ENCODE measurements at regions not wholly inside any gene's neighbourhood (a gene's known extent, or its start where the extent isn't known, plus 50 kb on each side); places are given as distances from the start of the nearest gene placed in this dataset.

- no peak for DNase-seq
Observed at GRCh38 chr7:46146454-46147255, 225.6 kb upstream of the IGFBP3 start.

- DNase-seq: no peak
Observed at GRCh38 chr7:46145412-46145811, 224.3 kb upstream of the IGFBP3 start.

- DNase-seq: no peak
Observed at GRCh38 chr7:46143949-46144917, 223.2 kb upstream of the IGFBP3 start.

DNA sequence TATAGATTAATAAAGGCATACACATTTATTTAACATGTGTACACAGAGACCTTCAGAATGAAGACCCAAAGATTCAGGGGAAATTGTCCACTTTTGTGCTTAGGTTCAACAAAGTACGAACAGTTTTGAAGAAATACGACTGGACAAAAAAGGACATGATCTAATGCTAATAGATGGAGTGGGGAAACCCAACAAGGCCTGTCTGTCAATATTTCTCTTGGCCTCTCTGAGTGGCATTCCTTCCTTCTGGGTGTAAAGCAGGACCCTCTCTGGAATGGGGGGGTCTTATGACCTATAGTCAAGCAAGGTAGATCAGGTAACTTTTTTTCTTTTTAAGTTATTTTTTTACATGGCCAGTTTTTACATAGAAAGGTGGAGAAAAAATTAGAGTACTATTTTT, 222.3 kb upstream of the IGFBP3 start:
- DNase-seq: no peak

DNA sequence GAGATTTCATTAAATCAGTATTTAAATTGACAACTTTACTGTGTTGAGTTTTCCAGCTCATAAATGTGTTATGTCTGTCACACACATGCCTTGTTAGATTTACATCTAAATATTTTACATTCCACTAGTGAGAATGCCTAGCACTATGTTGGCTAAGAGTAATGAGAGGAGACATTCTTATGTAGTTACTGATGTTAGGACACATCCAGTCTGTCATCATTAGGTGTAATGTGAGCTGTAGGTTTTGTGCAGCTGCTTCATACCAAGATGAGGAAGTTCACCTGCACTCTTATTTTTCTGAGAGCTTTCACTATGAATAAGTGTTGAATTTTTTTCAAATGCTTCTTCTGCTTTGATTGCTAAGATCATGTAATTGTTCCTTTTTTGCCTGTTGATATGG, 218.0 kb upstream of the IGFBP3 start:
- no peak for DNase-seq

GRCh38 chr7:46137725-46138124, 216.7 kb upstream of the IGFBP3 start:
- DNase-seq: no peak

GRCh38 chr7:46135557-46135956, 214.5 kb upstream of the IGFBP3 start:
- DNase-seq: no peak

DNA sequence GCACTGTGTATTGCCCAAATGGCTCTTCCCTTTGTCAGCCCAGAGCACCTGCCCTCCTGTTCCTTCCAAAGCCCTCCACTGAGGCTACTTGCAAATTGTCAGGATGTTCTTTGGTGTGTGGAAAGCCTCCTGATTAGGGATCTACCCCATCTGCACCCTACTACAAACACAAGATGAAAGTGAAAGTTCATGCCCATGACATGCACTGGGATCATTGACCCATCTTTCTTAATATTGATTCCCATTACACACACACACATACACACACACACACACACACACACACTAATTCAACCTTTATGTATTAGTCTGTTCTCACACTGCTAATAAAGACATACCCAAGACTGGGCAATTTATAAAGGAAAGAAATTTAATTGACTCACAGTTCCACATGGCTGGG, 213.7 kb upstream of the IGFBP3 start:
- DNase-seq: no peak

DNA sequence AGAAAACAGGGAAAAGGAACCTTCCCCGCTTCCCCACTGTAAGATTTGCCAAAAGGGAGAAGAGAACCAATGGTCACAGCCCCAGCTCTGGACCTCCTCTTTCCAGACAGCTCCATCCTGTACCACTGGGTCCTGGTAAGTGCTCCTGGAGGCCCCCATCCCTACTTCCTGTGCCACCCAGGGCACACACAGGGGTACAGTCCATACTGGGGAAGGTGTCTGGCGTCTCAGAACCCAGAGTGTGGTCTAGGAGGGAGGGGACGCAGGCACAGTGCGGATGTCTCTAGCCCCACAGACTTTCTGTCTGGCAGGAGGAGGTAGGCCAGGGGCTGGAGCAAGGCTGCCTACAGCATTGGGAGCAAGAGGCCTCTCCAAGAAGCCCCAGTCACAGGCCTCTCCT, 213.3 kb upstream of the IGFBP3 start:
- DNase-seq: no peak

GRCh38 chr7:46133751-46134150, 212.7 kb upstream of the IGFBP3 start:
- DNase-seq: no peak

- no peak for DNase-seq
Observed at GRCh38 chr7:46133072-46133471, 212.0 kb upstream of the IGFBP3 start.

DNA sequence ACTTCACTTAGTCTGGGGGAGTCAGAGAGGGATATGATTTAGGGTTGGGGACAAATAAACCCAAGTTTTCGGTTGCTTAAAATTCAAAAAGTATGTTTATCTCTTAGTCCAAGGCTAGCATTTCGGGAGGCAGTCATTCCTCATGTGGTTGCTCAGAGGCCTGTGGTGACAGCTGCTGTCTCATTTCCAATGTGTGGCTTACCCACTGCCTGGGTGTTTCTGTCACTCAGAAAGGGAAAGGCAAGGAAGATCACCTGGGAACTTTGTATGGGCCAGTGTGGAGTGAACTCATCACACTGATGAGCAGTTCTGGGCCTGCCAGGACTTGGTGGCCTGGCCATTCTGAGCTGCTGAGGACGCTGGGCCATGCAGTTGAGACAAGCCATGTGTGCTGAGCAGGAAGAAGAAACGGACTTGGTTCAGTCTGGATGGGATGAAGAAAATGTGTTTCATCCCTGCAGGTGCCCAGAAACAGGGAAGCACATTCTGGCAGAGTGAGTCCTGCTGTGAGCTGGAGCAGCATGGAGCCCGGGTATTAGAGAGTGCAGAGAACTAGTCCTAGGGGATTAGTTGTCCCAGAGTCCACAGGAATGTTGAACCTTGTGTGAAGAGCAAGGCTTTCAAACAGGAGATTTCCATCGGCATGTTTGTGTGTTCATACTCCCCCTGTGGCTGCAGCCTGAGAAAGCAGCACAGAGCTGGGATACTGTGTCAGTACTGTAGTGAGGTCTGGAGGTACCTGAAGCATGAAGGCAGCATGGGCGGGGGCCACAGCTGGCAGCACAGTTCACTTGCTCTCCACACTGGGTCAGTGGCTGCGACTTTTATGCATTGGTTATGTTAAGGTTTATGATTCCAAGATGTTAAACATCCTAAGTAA, 211.1 kb upstream of the IGFBP3 start:
- no peak for DNase-seq

DNA sequence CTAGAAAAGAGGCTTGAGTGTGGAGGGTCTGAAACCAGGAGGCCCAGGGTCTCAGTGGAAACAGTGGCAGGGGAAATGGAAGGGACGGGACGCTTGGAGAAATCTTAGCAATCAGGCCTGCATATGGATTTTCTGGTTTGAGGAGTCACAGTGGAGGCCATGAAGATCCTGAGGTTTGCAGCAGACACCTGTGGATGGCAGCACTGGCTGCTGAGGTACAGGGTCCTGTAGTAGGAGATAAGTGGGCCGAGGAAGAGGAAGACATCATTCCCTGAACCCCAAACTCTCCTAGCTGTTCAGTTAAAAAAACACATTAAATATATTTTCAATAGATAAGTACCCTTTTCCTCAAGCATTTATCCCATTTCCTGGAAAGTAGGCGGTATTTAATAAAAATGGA, 208.8 kb upstream of the IGFBP3 start:
- DNase-seq: no peak

GRCh38 chr7:46127814-46128213, 206.7 kb upstream of the IGFBP3 start:
- DNase-seq: no peak

GRCh38 chr7:46126675-46127300, 205.7 kb upstream of the IGFBP3 start:
- no peak for DNase-seq

DNA sequence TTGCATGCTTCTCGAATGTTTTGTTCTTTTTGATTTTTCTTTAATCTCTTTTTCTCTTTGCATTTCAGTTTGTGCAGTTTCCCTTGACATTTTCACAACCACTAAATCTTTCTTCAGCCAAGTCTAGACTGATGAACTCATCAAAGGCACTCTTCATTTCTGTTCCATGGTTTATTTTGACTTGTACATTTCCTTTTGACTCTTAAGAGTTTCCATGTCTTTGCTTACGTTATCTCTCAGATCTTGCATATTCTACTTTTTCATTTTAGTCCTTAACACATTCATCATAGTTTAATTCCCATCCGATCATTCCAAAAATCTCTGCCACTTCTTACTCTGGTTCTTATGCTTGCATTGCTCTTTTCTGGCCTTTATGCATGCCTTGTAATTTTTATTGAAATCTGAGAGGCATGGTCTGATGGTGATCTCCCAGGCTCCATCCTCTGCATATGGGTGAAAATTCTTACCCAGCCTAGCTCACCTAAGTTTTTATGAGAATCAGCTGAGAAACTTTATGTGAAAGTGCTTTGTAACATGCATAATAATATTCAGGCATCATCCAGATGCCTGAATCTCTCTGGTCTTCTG, 202.8 kb upstream of the IGFBP3 start:
- no peak for DNase-seq

DNA sequence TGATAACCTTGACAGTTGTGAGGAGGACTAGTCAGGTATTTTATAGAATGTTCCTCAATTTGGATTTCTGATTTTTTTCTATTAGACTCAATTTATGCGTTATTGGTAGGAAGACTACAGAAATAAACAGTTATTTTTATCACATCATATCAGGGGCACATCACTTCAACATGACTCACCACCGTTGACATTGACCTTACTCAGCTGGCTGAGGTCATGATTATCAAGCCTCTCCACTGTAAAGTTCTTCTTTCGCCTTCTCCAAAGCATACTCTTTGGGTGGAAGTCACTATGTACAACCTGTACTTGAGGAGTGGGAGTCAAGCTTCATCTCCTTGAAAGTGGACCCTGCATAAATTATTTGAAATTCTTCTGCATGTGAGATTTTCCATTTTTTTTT, 194.3 kb upstream of the IGFBP3 start:
- DNase-seq: no peak

- DNase-seq: no peak
Observed at GRCh38 chr7:46109437-46109836, 188.4 kb upstream of the IGFBP3 start.

GRCh38 chr7:46108272-46108671, 187.2 kb upstream of the IGFBP3 start:
- no peak for DNase-seq

DNA sequence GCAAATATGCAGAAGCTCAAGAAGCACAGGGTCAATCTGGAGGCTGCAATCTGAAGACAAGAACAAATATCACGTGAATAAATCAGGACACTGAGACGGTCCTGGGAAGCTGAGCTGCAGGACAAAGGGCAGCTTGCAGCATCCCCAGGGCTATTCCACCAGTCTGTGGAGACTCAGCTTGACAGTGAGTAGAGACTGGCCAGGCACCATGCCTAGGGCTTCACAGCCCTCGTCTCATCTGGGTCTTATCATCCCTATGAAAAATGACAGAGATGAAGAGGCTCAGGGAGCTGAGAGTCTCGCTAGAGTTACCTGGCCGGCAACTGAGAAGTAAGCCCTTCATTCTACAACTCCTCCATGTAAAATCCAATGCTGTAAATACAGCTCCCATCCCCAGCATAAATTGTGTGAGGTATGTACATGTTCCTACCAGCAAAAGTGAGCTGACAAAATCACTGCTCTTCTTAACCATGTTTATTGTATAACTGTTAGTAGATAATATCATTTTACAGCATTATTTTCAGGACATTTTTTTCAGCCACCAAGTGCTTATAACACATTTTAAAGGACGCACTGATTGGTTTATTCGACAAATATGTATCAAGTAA, 186.6 kb upstream of the IGFBP3 start:
- no peak for DNase-seq

GRCh38 chr7:46100521-46100920, 179.4 kb upstream of the IGFBP3 start:
- DNase-seq: no peak

DNA sequence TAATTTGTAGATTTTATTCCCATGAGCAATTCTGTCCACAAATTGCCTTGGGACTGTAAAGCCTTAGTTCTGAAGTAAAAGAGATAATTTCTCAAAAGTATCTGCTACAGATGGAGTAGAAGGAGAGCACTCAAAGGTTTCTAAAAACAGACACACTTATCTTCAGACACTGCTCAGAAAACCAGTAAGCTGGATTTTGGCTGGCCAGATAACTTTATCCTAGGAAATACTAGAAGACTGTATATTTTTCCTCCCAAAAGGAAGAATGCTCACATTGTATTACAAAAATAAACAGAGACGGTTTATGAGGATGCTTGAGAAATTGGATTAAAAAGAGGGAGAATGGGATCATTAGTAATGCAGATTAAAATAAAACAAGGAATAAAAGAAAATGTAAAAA, 178.0 kb upstream of the IGFBP3 start:
- DNase-seq: no peak
